Fibroblast of skin of back (primary cell): ENCODE measurements at regions not wholly inside any gene's neighbourhood (a gene's known extent, or its start where the extent isn't known, plus 50 kb on each side); places are given as distances from the start of the nearest gene placed in this dataset.

Experiments
- DNase-seq: peaks from one replicate; pipeline ENCODE4 v3.0.0-alpha.2; 2013

GRCh38 chr12:125228519-125229260, 163.5 kb downstream of the AACS start:
- DNase-seq = no peak

- DNase-seq = no peak
Measured at GRCh38 chr12:125229878-125230530, 164.8 kb downstream of the AACS start.

DNA sequence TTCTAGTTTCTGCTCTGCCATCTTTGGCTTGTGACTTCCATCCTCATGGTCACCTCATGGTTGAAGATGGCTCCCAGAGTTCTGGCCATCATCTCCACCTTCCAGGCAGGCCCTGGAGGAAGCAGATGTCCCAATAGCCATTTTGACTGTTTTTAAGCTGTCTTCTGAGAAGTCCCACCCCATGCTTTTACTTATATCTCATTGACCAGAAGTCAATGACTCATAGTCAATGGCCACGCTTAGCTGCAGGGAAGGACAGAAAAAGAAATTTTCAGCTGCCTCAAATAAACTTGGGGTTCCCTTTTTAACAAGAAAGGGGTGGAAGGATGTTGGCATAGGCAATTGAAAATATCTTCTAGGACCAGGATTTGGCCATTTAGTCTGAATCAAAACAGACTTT, 168.1 kb downstream of the AACS start:
- no peak for DNase-seq

GRCh38 chr12:125239563-125239962, 174.3 kb downstream of the AACS start:
- DNase-seq = no peak

GRCh38 chr12:125240717-125241116, 175.5 kb downstream of the AACS start:
- DNase-seq = no peak

DNA sequence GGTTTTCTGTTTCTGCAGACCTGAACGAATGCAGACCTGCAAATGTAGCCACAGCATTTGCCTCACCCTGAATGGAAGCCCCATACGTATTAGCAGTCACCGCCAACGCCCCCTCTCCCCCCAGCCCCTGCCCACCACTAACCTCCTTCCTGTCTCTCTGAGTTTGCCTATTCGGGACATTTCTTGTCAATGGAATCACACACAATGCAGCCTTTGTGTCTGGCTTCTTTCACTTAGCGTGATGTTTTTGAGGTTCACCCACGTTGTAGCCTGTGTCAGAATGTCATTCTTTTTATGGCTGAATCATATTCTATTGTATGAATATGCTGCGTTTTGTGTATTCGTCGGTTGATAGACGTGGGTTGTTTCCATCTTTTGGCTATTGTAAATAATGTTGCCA, 178.6 kb downstream of the AACS start:
- DNase-seq = no peak

- DNase-seq = no peak
Measured at GRCh38 chr12:125244338-125244737, 179.1 kb downstream of the AACS start.

DNA sequence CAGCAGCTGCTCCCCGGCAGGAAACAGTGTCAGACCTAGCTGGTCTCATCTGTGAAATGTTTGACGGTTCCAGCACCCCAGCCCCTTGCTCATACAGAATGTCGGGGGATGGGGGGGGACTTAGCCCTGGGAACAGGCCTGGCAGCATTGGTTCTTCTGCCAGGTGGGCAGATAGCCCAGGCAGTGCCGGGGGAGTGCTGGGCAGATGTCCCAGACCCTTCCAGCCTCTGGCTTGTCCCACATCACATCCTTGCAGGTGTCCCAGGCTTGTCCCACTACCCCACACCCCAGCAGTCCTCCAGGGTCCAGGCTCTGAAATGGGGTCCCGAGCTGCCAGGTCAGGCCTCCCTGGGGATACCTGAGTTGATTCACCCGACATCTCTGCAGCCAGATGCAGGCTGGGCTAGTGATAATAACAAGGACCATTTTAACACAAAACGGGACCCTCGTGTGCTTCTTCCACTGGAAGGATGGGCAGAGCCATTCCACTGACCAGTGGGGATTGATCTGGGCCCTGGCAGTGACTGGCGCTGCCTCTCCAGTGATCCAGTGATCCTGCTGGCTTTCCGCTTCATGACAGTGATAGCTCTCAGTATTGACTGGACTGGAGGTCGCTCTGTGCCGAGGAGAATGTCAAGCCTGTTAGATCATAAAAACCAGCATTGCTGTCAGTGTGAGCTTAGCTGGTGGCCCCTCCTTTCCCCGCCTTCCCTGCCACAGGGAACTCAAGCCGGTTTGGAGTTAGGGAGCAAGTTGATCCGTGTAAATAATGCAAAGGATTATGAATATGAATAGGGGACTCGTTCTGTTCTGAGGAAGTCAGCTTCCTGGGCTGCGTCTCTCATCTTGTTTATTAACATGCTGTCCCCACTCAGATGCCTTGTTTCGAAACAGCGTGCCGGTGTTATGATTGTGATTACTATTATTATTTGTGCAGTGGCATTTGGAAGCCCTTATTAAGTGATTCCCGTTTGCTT, 180.6 kb downstream of the AACS start:
- DNase-seq = no peak

DNA sequence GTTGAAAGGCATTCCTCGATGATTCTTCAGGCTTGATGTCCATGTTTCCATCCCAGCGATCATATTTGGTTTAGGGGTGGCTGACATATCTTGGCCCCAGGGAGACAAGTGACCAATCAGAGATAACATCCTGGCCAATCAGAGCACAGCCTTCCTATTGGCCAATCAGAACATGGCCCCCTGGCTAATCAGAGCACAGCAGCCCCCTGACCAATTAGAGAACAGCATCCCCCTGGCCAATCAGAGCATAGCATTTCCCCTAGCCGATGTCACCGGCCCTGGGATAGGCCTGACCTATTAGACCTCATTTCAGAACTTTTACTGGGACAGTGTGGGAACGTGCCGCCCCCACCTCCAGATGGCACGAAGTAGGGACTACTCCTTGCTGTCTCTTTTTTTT, 182.2 kb downstream of the AACS start:
- DNase-seq = no peak

- no peak for DNase-seq
Measured at GRCh38 chr12:125249066-125249824, 184.0 kb downstream of the AACS start.

GRCh38 chr12:125249932-125250331, 184.7 kb downstream of the AACS start:
- DNase-seq = no peak

DNA sequence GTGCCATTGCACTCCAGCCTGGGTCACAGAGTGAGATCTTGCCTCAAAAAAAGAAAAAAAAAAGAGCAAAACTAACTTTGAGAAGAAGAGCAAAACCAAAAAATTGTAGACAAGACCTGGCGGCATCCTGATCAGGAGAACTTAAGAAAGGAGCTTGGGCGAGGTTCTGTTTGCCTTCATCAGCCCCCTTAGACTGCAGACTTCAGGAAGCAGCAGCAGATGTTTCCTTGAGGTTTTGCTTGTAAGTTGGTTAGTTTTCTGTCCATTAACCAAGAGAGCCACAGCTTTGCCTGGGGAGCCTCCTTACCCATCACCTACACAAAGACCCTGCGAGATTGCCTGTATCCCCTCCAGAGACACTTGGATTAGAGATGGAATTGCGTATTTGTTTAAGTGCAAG, 189.0 kb downstream of the AACS start:
- DNase-seq = no peak

- no peak for DNase-seq
Measured at GRCh38 chr12:125254856-125255255, 189.6 kb downstream of the AACS start.

DNA sequence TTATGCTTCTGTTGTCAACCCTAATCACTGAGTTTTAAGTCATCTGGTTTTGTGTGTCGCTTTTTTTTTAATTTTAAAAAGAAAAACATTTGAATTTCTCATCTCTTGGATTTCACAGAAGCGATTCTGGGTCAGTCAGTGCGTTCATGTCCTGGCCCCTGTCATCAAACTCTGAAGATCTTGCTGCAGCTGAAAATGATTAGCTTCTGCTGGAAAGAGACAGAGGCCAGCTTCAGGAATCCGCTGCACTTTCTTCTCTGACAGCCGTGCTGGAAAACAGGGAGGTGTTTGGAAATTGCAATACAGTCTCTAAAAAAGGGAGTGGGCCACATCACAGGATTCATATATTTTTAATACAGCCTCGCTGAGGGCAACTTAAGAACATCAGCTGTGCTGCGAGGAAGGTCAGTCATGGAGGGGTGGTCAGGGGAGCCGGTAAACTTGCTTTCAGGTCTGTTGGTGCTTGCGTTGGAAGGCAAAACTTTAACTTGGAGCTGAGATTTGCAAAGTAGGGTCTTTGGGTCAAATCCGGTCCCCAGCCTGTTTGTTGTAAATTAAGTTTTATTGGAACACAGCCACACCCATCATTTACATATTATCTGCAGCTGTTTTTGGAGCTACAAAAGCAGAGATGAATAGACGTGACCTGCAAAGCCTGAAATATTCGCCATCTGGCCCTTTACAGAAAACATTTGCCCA, 190.8 kb downstream of the AACS start:
- no peak for DNase-seq

DNA sequence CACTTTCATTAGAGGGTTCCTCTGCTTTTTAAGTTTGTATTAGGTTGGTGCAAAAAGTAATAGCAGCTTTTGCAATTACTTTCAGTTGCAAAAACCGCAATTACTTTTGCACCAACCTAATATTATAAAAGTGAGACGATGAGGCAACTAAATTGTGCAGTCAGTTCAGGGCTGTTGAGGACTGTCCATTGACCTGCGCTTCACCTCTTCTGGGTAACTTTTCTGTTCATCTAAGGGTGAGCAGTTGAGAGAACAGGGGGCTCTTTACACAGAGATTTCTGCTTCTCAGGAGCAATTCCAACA, 191.3 kb downstream of the AACS start:
- no peak for DNase-seq

DNA sequence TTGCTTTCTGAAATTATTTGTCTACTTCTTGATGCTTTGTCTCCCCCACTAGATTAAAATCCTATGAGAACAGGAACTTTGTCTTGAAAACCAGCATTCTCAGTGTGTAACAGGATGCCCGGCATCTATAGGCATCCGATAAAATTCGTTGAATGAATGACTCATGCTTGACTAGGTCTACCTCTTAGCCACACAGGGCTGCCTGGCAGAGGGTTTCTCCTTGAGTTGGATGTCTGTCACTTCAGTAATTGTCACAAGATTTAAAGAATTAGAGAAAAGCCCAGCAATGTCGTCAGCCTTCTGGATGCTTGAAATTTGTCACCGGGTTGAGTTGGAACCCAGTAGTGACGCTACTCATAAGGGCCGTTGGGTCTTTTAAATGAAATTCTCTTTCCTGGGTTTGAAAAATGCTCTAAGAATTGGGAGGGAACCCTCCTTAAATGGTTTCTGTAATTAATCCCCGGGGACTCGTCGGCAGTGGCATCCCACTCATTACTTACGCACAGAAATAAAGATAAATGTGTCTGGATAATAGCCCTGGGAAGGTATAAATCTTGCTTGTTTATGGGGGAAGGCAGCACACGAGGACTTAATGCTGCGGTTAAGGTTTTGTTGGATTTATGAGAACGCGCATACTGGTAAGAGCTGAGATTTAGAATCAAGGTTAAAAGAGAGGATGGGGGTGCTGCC, 194.1 kb downstream of the AACS start:
- no peak for DNase-seq

GRCh38 chr12:125262851-125263250, 197.6 kb downstream of the AACS start:
- no peak for DNase-seq

DNA sequence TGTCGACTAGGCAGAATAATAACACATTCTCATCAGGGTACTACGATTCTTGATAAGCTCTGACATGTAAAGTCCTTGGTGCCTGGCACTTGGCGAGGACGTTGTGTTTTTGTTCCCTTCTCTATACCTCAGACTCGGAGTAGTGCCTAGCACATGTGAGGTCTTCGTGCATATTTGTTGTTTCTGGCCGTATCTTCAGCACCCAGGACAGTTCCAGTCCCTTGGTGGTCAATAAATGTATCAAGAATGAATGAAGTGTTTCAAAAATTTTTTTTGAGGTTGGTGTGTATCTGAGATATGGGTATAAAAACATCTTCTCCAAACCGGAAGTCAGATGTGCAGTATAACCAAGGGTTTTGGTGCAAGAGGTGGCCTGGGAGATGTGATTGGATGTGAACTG, 198.2 kb downstream of the AACS start:
- DNase-seq = no peak

- DNase-seq = no peak
Measured at GRCh38 chr12:125267114-125267513, 201.9 kb downstream of the AACS start.

- DNase-seq = no peak
Measured at GRCh38 chr12:125269276-125269675, 204.0 kb downstream of the AACS start.

- no peak for DNase-seq
Measured at GRCh38 chr12:125271892-125272291, 206.7 kb downstream of the AACS start.
